OCI-LY1 (cell line): ENCODE measurements at regions not wholly inside any gene's neighbourhood (a gene's known extent, or its start where the extent isn't known, plus 50 kb on each side); places are given as distances from the start of the nearest gene placed in this dataset.

Experiments
- EZH2 ChIP-seq: fragments of 200-600 bp; sonication (generic), shearing (Covaris generic); IDR thresholded peaks from 2 replicates; pipeline ENCODE4 v1.8.0; 2017; ENCODE audit warnings: borderline replicate concordance, mixed run types, mild to moderate bottlenecking, antibody characterized with exemption, low read length, moderate library complexity, mixed read lengths
- TF ChIP-seq, protein P1 (sequence below): fragments of 200-600 bp; sonication (generic), shearing (Covaris generic); IDR thresholded peaks from 2 replicates; pipeline ENCODE4 v1.5.1; 2017; ENCODE audit warnings: mild to moderate bottlenecking, antibody characterized with exemption, low read length, moderate library complexity, mixed read lengths

DNA sequence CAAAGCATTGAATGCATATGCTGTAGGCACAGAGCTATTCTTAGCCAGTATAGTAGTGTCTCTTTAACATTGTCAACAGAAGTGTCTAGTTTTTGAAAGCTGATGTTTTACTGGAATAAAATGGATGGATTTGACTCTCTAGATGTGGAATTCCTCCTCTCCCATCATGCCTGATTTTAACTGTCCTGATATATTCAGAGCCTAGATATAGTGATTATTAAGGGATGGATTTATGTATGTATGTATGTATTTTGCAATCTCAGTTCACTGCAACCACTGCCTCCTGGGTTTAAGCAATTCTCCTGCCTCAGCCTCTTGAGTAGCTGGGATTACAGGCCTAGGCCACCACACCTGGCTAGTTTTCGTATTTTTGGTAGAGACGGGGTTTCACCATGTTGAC lies 144.8 kb upstream of the NAV3 start:
- TF ChIP-seq, protein P1, sequence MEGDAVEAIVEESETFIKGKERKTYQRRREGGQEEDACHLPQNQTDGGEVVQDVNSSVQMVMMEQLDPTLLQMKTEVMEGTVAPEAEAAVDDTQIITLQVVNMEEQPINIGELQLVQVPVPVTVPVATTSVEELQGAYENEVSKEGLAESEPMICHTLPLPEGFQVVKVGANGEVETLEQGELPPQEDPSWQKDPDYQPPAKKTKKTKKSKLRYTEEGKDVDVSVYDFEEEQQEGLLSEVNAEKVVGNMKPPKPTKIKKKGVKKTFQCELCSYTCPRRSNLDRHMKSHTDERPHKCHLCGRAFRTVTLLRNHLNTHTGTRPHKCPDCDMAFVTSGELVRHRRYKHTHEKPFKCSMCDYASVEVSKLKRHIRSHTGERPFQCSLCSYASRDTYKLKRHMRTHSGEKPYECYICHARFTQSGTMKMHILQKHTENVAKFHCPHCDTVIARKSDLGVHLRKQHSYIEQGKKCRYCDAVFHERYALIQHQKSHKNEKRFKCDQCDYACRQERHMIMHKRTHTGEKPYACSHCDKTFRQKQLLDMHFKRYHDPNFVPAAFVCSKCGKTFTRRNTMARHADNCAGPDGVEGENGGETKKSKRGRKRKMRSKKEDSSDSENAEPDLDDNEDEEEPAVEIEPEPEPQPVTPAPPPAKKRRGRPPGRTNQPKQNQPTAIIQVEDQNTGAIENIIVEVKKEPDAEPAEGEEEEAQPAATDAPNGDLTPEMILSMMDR = no peak
- TF ChIP-seq EZH2 = no peak
